HG03095 (cell line): ENCODE measurements at regions not wholly inside any gene's neighbourhood (a gene's known extent, or its start where the extent isn't known, plus 50 kb on each side); places are given as distances from the start of the nearest gene placed in this dataset.

Experiments
- ATAC-seq: cut with Tn5 transposase; IDR thresholded peaks from one replicate; pipeline ENCODE4 v1.9.1; 2021; ENCODE audit warnings: moderate library complexity; ENCODE audit not compliant: unreplicated experiment

DNA sequence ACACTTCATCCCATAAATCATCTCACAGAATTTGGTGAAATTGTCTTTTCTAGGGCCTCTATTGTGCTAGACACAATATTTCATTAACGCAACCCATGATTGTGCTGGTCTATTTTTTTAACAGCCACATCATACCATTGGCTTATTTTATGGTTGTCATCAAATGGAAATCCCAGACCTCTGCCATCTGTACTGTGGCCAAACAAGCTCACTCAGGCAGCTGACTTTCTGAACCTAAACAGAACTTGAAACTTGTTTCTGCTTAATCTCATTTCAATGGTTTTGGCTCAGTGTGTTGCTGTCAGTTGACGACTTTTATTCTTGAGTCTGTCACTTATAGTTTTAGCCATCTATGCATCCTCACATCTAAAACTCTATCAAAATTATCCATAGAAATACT, 111.8 kb downstream of the HAO1 start:
- no peak for ATAC-seq

DNA sequence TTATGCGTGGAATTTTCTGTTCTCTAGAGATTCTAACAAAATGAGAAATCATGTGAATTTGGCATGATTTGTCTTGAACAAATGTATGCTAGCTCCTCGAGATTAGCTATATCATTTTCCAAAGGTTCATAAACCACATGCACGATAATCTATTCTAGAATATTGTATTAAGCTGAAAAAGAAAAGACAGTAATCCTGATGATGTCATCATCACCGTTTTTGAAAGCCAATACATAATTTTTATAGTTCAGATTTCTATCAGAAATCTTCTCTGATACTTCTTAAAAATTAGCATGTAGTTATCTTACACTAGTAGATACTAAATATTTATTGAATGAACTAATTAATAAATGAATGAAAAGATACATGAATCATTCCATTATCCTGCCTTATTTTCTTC, 111.2 kb downstream of the HAO1 start:
- ATAC-seq, result no peak

DNA sequence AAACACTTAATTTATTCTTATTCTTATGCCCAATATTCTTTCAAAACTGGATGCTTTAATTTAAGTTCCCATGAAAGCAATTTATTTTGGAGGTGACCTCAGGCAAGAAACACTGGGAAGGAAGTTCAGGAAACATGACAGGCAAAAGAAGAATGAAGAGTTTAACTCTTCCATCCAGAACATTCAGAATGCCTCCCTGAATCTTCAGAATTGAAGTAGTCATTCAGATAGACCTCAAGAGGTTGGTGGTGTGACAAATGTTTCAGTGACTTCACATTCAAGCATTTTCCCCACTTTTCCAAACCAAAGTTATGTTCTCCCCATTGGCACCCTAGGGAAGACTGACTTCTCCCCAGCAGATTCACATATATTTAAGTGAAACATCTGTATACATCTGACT, 110.5 kb downstream of the HAO1 start:
- ATAC-seq, result no peak
